Cardiac septum (tissue), 1 donor: ENCODE measurements at regions not wholly inside any gene's neighbourhood (a gene's known extent, or its start where the extent isn't known, plus 50 kb on each side); places are given as distances from the start of the nearest gene placed in this dataset.
"Not testable (repeated sequence)": the region's sequence is repeated elsewhere in the genome, so short reads cannot be mapped to it uniquely, and the experiment has no call there.

ENCODE experiments used
- DNase-seq: peaks from one replicate; pipeline ENCODE4 v3.0.0-alpha.2; 2020; ENCODE audit warnings: low spot score
- intact Hi-C: fragments of 100-400 bp; cut with DNase I; formaldehyde crosslinking; loops from one replicate; pipeline ENCODE4 v1.14.0; 2022
- donor health status: DM: no; HTN: no; CAD: no.

GRCh38 chr3:157865352-157866000 lies 240.7 kb downstream of the SHOX2 start:
- intact Hi-C loops, result no loop called here
- no peak for DNase-seq

DNA sequence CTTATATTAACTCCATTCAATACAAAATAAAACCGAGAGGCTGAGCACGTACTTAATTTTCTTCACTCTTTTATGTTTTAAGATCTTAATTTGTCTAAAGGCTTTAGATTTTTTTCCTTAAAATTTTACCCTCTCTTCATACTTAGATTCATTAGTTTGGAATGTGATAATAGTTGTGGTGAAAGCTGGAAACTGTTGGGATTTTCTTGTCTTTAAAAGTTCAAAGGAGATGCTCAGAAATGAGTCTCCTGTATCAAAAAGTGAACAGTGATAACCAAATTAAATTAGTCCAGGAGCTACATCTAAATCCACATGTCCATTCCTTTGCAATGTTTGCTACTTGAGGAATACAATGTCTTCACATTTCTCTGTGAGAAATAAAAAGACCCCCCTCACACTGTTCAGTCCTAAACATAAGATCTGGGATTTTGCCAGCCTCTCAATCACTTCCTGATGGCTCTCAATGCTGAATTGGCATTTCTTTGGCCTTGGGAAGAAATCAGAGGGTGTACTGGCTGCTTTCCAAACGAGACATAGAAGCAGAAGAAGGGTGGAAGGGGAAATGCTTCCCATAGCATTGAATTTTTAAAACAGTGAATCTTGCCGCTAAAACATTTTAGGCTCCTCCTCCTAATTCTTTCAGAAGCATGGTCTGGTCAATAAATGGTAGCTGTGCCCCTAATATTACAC lies 245.0 kb downstream of the SHOX2 start:
- no peak for DNase-seq
- intact Hi-C loops, result no loop called here

- DNase-seq, result no peak
- intact Hi-C loops, result no loop called here
These were observed 246.7 kb downstream of the SHOX2 start for GRCh38 chr3:157859541-157859940.

DNA sequence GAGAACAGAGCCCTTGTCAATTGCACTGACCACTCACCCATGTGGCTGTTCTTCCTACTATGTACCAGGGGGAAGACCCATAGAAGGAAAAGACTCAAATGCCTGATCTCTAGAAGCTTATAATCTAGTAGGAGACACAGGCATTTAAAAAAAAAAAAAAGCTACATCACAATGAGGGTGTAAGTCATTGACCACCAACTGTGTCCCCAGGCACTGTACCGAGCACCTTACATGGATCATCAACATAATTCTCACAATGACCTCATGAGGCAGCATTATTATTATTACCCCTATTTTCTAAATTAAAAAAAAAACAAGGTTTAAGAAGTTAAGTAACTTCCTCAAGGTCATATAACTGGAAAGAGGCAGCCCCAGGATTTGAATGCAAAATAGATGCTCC lies 247.4 kb downstream of the SHOX2 start:
- intact Hi-C loops, result no loop called here
- no peak for DNase-seq

GRCh38 chr3:157857440-157857839 lies 248.8 kb downstream of the SHOX2 start:
- no peak for DNase-seq
- intact Hi-C loops, result no loop called here

GRCh38 chr3:157856078-157856939 lies 249.9 kb downstream of the SHOX2 start:
- no peak for DNase-seq
- intact Hi-C loops, result no loop called here

DNA sequence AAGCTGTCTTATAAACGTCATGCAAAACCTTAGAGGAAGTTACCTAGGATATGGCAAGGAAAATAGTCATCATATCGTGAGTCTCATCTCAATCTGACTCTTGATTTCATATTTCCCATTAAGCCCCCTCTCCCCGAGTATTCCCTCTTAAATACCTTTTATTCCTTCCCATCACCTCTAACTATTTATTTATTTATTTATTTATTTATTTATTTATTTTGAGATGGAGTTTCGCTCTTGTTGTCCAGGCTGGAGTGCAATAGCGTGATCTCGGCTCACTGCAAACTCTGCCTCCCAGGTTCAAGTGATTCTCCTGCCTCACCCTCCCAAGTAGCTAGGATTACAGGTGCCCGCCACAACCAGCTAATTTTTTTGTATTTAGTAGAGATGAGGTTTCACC lies 260.4 kb downstream of the SHOX2 start:
- intact Hi-C loops, DNase-seq: not testable (repeated sequence)

GRCh38 chr3:157844800-157845565 lies 261.2 kb downstream of the SHOX2 start:
- intact Hi-C loops, result no loop called here
- DNase-seq, result no peak

DNA sequence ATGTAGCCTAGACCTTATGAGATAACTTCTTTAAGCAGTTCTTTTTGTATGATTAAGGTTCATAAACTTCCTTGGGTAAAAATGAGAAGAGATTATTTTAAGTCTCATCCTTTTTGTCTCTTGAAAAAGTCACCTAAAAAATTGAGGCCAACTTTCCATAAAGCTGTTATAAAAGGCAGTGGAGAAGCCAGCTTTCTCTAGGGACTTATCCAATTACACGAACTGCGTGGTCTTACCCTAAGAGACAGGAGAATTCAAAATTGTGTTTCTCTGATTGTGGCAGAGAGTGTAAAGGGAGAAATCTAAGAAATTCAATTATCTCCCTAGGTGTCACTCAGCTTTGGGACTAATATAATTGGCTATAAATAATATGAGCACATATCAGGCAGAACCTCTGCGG lies 262.0 kb downstream of the SHOX2 start:
- no peak for DNase-seq
- intact Hi-C loops, result no loop called here

- intact Hi-C loops, result no loop called here
- DNase-seq, result no peak
These were observed 265.2 kb downstream of the SHOX2 start for GRCh38 chr3:157841029-157841428.

- intact Hi-C loops, result no loop called here
- no peak for DNase-seq
These were observed 265.7 kb downstream of the SHOX2 start for GRCh38 chr3:157840564-157840963.

GRCh38 chr3:157838457-157838856 lies 267.8 kb downstream of the SHOX2 start:
- DNase-seq, result no peak
- intact Hi-C loops, result no loop called here

GRCh38 chr3:157837336-157837735 lies 268.9 kb downstream of the SHOX2 start:
- intact Hi-C loops, result no loop called here
- DNase-seq, result no peak

- intact Hi-C loops, result no loop called here
- DNase-seq, result no peak
These were observed 270.2 kb downstream of the SHOX2 start for GRCh38 chr3:157836022-157836421.

GRCh38 chr3:157832588-157832987 lies 273.6 kb downstream of the SHOX2 start:
- intact Hi-C loops, result no loop called here
- DNase-seq, result no peak

- intact Hi-C loops, result no loop called here
- no peak for DNase-seq
These were observed 275.5 kb downstream of the SHOX2 start for GRCh38 chr3:157830556-157831236.

GRCh38 chr3:157829786-157830185 lies 276.4 kb downstream of the SHOX2 start:
- intact Hi-C loops, result no loop called here
- DNase-seq, result no peak

DNA sequence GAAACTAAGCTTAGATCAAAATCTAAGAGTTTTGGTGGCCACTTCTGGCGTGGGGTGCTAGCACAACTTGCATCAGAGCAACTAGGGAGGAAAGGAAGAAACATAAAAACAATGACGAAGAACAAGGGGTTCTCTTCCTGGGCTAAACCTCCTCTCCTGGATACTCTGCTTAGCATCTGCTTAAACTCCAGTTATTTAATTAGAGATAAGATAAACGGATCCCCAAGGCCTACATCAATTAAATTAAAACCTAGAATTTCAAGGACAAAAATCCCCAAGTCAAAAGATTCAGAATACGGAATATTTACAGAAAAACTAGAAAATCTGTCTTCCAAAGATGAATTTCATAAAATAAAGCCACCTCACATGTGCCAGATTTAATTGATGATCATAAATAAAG lies 281.9 kb downstream of the SHOX2 start:
- no peak for DNase-seq
- intact Hi-C loops, result no loop called here

DNA sequence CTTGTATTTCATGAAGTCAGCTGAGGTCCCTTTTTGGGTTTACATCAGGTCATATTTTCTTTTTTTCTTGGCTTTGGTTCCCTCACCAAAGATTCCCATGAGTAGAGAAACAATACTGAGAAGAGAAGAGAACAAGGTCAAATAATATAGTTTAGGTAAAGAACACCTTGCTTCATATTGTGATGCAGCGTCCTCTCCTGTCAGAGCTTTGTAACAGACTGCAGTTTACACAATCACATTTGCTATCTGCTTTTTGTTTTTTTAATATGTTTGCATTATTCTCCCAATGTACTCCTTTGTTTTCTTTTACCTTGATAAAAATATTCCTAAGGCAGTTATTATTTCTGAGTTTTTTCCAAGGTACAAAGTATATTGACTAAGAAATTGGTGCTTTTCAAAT lies 283.2 kb downstream of the SHOX2 start:
- intact Hi-C loops, result no loop called here
- no peak for DNase-seq

GRCh38 chr3:157820157-157820517 lies 286.1 kb downstream of the SHOX2 start:
- no peak for DNase-seq
- intact Hi-C loops, result no loop called here
